ENCODE measurements at regions not wholly inside any gene's neighbourhood (a gene's known extent, or its start where the extent isn't known, plus 50 kb on each side); places are given as distances from the start of the nearest gene placed in this dataset.

- Histone ChIP-seq H2AFZ (ENCODE audit: low read length) (no peak overlapping the region), H3K4me3 (replicated peaks in 1 of 3; ENCODE audit: insufficient read depth in 1 of 3, low read depth in 2 of 3, low read length in 3 of 3) (no peak overlapping the region), H3K4me1 (ENCODE audit: insufficient read depth, low read length) (no peaks in the 10 kb centered on the region), H3K9me3 (ENCODE audit: low read length) (no peaks in the 10 kb centered on the region), H3K27me3 (ENCODE audit: control insufficient read depth in 1 of 2, insufficient read depth in 2 of 2, low read length in 2 of 2) (no peaks in the 10 kb centered on the region), H3K27ac (ENCODE audit: extremely low read length, insufficient read depth, low read length) (no peak overlapping the region), H3K79me2 (ENCODE audit: insufficient read depth, low read length) (no peaks in the 10 kb centered on the region), H4K20me1 (ENCODE audit: insufficient read depth, low read length) (no peaks in the 10 kb centered on the region), H3K4me2 (ENCODE audit: low read depth, low read length) (no peak overlapping the region), H3K9ac (ENCODE audit: insufficient read depth, low read depth, low read length) (no peak overlapping the region), H3K36me3 (replicated peaks in 1 of 2; ENCODE audit: control insufficient read depth in 1 of 2, insufficient read depth in 2 of 2, low read length in 2 of 2) (no peaks in the 10 kb centered on the region)
- FAIRE-seq: no peak
- ChIA-PET CTCF (ENCODE audit: low intra/inter-chr PET ratio, low total read pairs) (no interaction called here), POLR2A (no interaction called here)
- intact Hi-C loops (cut with micrococcal nuclease; ENCODE audit: unreplicated experiment): no loop called here
- TF ChIP-seq KLF11 (CRISPR knock-in tag; IDR thresholded peaks at IDR 0.05) (no peak), SMAD1 (CRISPR knock-in tag; IDR thresholded peaks at IDR 0.05; ENCODE audit: borderline replicate concordance, low read depth) (no peak), UBTF (CRISPR knock-in tag; IDR thresholded peaks at IDR 0.05) (no peak), TERF1 (CRISPR knock-in tag; IDR thresholded peaks at IDR 0.05) (no peak), NCOA1 (CRISPR knock-in tag; IDR thresholded peaks at IDR 0.05) (no peak), TFAP4 (IDR thresholded peaks at IDR 0.05; ENCODE audit: borderline replicate concordance, low read depth) (no peak), BRF2 (CRISPR knock-in tag; IDR thresholded peaks at IDR 0.05) (no peak), ARNT2 (CRISPR knock-in tag; IDR thresholded peaks at IDR 0.05; ENCODE audit: low read depth) (no peak), ZNF446 (CRISPR knock-in tag; IDR thresholded peaks at IDR 0.05) (no peak), ZNF513 (CRISPR knock-in tag; conservative IDR thresholded peaks at IDR 0.05) (no peak)
- BruUV-seq (replicated peaks): no TSS peak
- ATAC-seq: no peak
- in situ Hi-C loops (cut with HindIII; ENCODE audit: extremely low pct_ligation_motif_present, low pct_unique_long_range_greater_than_20kb): no loop called here
- DNase-seq (ENCODE audit: low spot score): no peak
These were observed 70.1 kb upstream of the SLCO3A1 start for GRCh38 chr15:91783451-91783850.

All from HepG2 (cell line).